Cardiac fibroblast (primary cell): ENCODE measurements at regions not wholly inside any gene's neighbourhood (a gene's known extent, or its start where the extent isn't known, plus 50 kb on each side); places are given as distances from the start of the nearest gene placed in this dataset.

Experiments used
- DNase-seq, 2 donors: peaks; one replicate each; pipeline versions ENCODE4 v3.0.0 to v3.0.0-alpha.2; 2010; ENCODE audit warnings: low read depth in 2 of 2
- H3K4me3 ChIP-seq, 2 donors: replicated peaks in 1 of 2; 1 replicate in 1 of 2; 2 replicates in 1 of 2; pipeline ENCODE4 v1.5.1; 2011; ENCODE audit warnings: low read depth in 2 of 2, low read length in 2 of 2, mild to moderate bottlenecking in 2 of 2, moderate library complexity in 1 of 2
- TF ChIP-seq, protein P1 (sequence below): IDR thresholded peaks from one replicate; pipeline ENCODE4 v1.5.1; 2011; ENCODE audit warnings: low read depth, mild to moderate bottlenecking, low read length, inconsistent platforms

DNA sequence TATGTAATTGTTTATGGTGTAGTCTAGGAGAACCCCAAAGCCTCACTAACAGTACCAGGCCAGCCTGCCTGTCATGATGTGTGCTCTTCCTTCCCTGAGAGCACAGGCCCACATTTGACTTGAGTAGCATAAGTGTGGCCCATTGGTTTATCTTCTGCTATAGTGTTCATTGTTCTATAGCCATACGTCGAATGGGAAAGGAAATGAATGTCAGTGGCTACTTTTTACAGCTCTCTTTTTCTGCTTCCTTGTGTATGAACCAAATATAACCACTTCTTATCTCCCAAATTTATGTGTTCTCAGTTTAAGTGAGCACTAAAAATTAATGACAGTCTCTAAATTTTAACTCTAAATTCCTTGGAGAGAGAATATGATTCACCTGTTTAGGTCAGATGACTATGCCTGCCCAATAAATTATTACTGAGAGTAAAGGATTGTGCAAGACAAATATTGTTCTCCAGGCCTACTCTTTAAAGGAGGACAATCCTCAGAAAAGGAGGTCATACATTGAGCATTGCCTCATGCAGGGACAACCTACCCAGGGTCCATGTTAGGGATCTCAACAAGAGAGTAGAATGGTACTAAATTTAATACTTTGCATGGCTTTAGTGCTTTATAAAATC, 222.9 kb upstream of the ARHGAP20 start:
- no peak for DNase-seq
- TF ChIP-seq, protein P1, sequence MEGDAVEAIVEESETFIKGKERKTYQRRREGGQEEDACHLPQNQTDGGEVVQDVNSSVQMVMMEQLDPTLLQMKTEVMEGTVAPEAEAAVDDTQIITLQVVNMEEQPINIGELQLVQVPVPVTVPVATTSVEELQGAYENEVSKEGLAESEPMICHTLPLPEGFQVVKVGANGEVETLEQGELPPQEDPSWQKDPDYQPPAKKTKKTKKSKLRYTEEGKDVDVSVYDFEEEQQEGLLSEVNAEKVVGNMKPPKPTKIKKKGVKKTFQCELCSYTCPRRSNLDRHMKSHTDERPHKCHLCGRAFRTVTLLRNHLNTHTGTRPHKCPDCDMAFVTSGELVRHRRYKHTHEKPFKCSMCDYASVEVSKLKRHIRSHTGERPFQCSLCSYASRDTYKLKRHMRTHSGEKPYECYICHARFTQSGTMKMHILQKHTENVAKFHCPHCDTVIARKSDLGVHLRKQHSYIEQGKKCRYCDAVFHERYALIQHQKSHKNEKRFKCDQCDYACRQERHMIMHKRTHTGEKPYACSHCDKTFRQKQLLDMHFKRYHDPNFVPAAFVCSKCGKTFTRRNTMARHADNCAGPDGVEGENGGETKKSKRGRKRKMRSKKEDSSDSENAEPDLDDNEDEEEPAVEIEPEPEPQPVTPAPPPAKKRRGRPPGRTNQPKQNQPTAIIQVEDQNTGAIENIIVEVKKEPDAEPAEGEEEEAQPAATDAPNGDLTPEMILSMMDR = no peak
- no peak overlapping the region for H3K4me3 ChIP-seq

DNA sequence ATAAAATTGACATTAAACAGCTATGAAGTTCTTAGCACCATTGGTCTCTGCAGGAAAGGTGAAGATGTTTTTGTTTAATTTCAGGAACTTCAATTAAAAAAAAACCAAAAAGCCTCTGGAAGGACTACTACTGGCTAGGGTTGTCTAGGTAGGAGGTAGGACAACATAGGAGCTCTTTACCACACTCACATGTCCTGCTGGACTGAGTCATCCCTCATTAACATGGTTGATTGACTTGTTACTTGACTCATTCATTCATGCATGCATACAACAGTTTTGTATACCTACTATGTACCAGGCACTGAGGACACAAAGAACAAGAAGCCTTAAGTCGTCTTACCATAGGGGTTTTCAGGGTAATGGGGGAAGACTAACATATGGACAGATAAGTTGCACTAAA, 216.9 kb upstream of the ARHGAP20 start:
- DNase-seq = no peak
- TF ChIP-seq, protein P1 = no peak
- H3K4me3 ChIP-seq = no peak overlapping the region

DNA sequence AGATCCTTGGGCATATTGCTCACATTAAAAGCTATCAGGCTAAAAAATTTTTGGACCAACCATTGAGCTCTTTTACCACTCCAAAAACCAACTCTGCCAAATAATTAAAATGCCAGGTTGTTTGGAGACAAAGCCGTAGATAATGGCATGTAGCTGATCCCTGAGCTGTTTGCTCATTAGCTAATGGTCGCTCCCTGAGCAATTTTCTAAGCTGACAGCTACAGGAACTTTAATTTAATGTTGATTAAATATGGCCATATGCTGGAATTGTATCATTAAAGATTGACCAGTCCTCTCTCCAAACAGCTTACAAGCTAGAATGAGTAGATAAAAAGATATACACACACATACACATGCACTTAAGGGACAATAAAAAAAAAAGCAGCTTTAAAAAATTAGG, 216.2 kb upstream of the ARHGAP20 start:
- no peak overlapping the region for H3K4me3 ChIP-seq
- TF ChIP-seq, protein P1 = no peak
- no peak for DNase-seq

DNA sequence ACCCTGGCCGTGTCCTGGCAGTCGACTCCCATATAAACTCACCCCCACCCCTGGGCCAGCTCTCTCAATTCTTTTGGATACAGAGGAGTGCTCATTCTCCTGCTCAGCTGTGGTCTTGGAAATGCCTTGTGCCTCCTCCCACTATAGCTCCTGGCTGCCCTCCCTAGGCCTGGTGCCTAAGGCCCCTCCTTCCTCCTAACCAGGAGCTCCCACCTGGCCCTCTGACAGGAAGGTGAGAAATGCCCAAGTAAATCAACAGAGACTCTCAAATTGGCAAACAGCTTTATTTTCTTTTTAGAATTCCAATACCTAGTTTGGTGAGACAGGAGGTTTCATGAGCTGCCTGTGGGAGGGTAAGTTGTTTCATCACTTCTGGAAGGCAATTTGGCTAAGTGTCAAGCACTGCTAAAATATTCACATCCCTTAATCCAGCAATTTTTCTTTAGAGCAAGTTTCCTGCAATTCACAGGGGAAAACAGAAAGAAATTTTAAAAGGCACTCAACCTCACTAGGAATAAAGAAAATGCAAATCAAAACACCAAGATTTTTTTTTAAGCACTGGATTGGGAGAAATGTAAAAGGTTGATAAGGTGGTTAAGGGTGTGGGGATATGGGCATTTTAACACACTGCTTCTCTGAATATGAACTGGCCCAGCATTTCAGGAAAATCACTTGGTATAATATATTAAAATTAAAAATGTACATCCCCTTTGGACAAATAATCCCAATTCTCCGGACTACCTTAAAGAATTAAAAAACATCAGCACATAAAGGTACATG, 209.7 kb upstream of the ARHGAP20 start:
- DNase-seq = peak; percentile 39 to 86
- TF ChIP-seq, protein P1 = no peak
- H3K4me3 ChIP-seq = no peak overlapping the region

DNA sequence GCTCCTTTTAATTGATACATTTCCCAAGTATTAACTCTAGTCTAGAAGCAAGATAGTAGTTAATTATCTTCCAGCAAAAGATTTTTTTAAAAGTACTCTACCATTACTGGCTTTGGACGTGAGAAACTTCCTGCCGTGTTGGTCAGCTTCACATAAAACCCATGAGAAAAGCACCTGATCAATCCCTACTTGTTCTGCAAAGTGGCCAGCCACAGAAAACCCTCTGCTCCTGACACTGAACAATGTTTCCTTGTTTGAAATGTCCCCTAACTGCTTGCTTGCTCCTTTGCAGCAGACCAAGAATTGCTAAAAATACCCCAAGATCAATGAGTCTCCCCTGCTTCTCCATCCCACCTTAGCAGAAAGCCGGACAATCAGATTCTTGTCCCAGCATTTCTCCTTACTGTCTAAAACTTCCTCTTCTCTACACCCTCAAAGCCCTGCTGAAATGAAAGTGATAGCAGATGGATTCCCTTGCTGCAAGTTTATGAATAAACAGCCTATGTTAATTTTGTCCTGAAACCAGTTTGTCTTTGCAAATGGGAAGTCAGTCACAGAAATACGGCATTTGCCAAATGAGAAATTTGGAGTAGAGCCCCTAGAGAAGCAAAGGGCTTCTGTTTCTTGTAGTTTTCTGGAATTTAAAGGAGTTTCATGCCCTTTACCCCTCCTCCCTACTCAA, 207.1 kb upstream of the ARHGAP20 start:
- TF ChIP-seq, protein P1 = no peak
- no peak for DNase-seq
- no peak overlapping the region for H3K4me3 ChIP-seq

DNA sequence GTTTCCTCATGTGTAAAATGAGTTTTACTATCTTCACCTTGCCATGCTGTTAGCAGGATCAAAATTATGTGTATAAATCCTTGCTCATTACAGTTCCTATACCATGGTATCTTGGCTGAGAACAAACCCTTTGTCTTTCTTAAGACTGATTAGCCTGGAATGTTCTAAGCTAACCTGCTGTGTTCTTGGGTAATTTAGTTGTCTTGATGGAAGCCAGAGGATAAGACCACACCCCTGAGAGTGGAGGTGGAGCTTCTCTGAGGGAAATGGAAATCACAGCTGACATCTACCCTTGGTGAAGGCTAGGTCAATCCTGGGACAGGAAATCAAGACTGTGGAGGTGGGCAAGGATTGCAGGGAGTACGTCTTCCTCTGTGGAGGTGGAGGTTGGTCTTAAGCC, 206.1 kb upstream of the ARHGAP20 start:
- DNase-seq = no peak
- TF ChIP-seq, protein P1 = no peak
- H3K4me3 ChIP-seq = no peak overlapping the region
